SK-N-SH (cell line): ENCODE measurements at regions not wholly inside any gene's neighbourhood (a gene's known extent, or its start where the extent isn't known, plus 50 kb on each side); places are given as distances from the start of the nearest gene placed in this dataset.

Experiments used
- CTCF ChIA-PET: fragments of 300-600, 350-600 bp; formaldehyde crosslinking; extraction: SDS; loops from one replicate; lab custom pipeline; 2021; lab: Yijun Ruan, JAX
- POLR2A ChIA-PET: fragments of 350-600 bp; sonication (Branson Sonifier 250); formaldehyde crosslinking; extraction: SDS; loops from one replicate; lab custom pipeline; 2020; ENCODE audit warnings: antibody characterized with exemption, inconsistent platforms; lab: Yijun Ruan, JAX
- DNase-seq: peaks from one replicate; pipeline ENCODE4 v3.0.0; 2012
- H2AFZ ChIP-seq: fragments of 200-600 bp; sonication (generic); 2 replicates; pipeline ENCODE4 v1.8.1; 2016; ENCODE audit warnings: antibody characterized with exemption, mild to moderate bottlenecking, low read depth
- H3F3A ChIP-seq: fragments of 200-600 bp; sonication (generic); replicated peaks from 2 replicates; pipeline ENCODE3; 2016; ENCODE audit warnings: antibody characterized with exemption, mild to moderate bottlenecking; ENCODE audit not compliant: insufficient read depth
- H3K27ac ChIP-seq, 2 experiments: fragments of 200-500 bp in 1 of 2; fragments of 200-600 bp in 1 of 2; sonication (Bioruptor generic) in 1 of 2; sonication (generic), shearing (Covaris generic) in 1 of 2; 2 replicates each; pipeline versions ENCODE4 v1.5.1 to v1.6.1; 2014 to 2016; ENCODE audit warnings: low read depth in 2 of 2, inconsistent platforms in 1 of 2, low read length in 1 of 2, mild to moderate bottlenecking in 1 of 2, mixed read lengths in 1 of 2
- H3K27me3 ChIP-seq: fragments of 200-600 bp; sonication (generic), shearing (Covaris generic); 2 replicates; pipeline ENCODE4 v1.6.1; 2016; ENCODE audit warnings: mixed run types; ENCODE audit not compliant: insufficient read depth
- H3K36me3 ChIP-seq, 2 experiments: fragments of 200-500 bp in 1 of 2; fragments of 200-600 bp in 1 of 2; sonication (Bioruptor generic) in 1 of 2; sonication (generic) in 1 of 2; replicated peaks in 1 of 2; 2 replicates each; pipeline versions ENCODE3 to v1.5.1; 2014 to 2016; ENCODE audit warnings: low read length in 1 of 2, mild to moderate bottlenecking in 1 of 2; ENCODE audit not compliant: insufficient read depth in 2 of 2, control insufficient read depth in 1 of 2
- H3K4me1 ChIP-seq, 2 experiments: fragments of 200-500 bp in 1 of 2; fragments of 200-600 bp in 1 of 2; sonication (Bioruptor generic) in 1 of 2; sonication (generic), shearing (Covaris generic) in 1 of 2; 2 replicates each; pipeline versions ENCODE4 v1.5.1 to v1.6.1; 2014 to 2016; ENCODE audit warnings: low read depth in 1 of 2, low read length in 1 of 2, mixed run types in 1 of 2; ENCODE audit not compliant: insufficient read depth in 2 of 2, control insufficient read depth in 1 of 2
- H3K4me2 ChIP-seq: fragments of 200-600 bp; sonication (generic), shearing (Covaris generic); 2 replicates; pipeline ENCODE4 v1.6.1; 2017; ENCODE audit warnings: mixed run types
- H3K4me3 ChIP-seq, 2 experiments: fragments of 200-500 bp in 1 of 2; fragments of 200-600 bp in 1 of 2; sonication (Bioruptor generic) in 1 of 2; sonication (generic), shearing (Covaris generic) in 1 of 2; 2 replicates each; pipeline versions ENCODE4 v1.5.1 to v1.8.1; 2014 to 2016; ENCODE audit warnings: low read depth in 2 of 2, inconsistent platforms in 1 of 2, low read length in 1 of 2, mild to moderate bottlenecking in 1 of 2, mixed read lengths in 1 of 2, moderate library complexity in 1 of 2
- H3K79me2 ChIP-seq: fragments of 200-600 bp; sonication (generic); 2 replicates; pipeline ENCODE4 v1.8.1; 2017; ENCODE audit warnings: mild to moderate bottlenecking; ENCODE audit not compliant: insufficient read depth
- H3K9ac ChIP-seq: fragments of 200-600 bp; sonication (generic); 2 replicates; pipeline ENCODE4 v1.6.1; 2017; ENCODE audit warnings: mixed run types
- H3K9me2 ChIP-seq: fragments of 200-600 bp; sonication (generic); 2 replicates; pipeline ENCODE4 v1.6.1; 2017; ENCODE audit warnings: mixed run types
- H3K9me3 ChIP-seq: fragments of 200-600 bp; sonication (generic); 2 replicates; pipeline ENCODE4 v1.6.1; 2017; ENCODE audit warnings: mixed run types, mild to moderate bottlenecking, moderate library complexity
- H4K20me1 ChIP-seq: fragments of 200-600 bp; sonication (generic); 2 replicates; pipeline ENCODE4 v1.6.1; 2017; ENCODE audit warnings: mild to moderate bottlenecking, mixed run types; ENCODE audit not compliant: insufficient read depth
- CHD2 ChIP-seq: fragments of 150-350 bp; IDR thresholded peaks from 2 replicates; pipeline ENCODE4 v1.6.1; 2018; ENCODE audit warnings: low read length; ENCODE audit not compliant: partially characterized antibody
- ELF1 ChIP-seq: IDR thresholded peaks from 2 replicates; pipeline ENCODE4 v1.4.0; 2012
- FOXJ3 ChIP-seq: sonication (generic); formaldehyde crosslinking; IDR thresholded peaks from 2 replicates; pipeline ENCODE4 v1.5.1; 2020; ENCODE audit warnings: mild to moderate bottlenecking, missing genetic modification reagents
- GABPA ChIP-seq: IDR thresholded peaks from 2 replicates; pipeline ENCODE4 v1.4.0; 2012; ENCODE audit warnings: low read depth, mild to moderate bottlenecking
- GATA2 ChIP-seq: sonication (generic); formaldehyde crosslinking; IDR thresholded peaks from 2 replicates; pipeline ENCODE4 v1.5.0; 2020; ENCODE audit warnings: mild to moderate bottlenecking, missing genetic modification reagents
- JUND ChIP-seq: IDR thresholded peaks from 2 replicates; pipeline ENCODE4 v1.4.0; 2012
- NFIC ChIP-seq: IDR thresholded peaks from 2 replicates; pipeline ENCODE4 v1.4.0; 2012; ENCODE audit warnings: borderline replicate concordance
- NRF1 ChIP-seq: IDR thresholded peaks from 2 replicates; pipeline ENCODE4 v1.6.1; 2012; ENCODE audit warnings: low read depth, mild to moderate bottlenecking, low read length
- RAD21 ChIP-seq: IDR thresholded peaks from 2 replicates; pipeline ENCODE4 v1.6.1; 2012; ENCODE audit warnings: mild to moderate bottlenecking, low read length
- RCOR1 ChIP-seq: fragments of 150-350 bp; IDR thresholded peaks from 2 replicates; pipeline ENCODE4 v1.6.1; 2017; ENCODE audit warnings: antibody characterized with exemption, low read length
- RXRA ChIP-seq: IDR thresholded peaks from 2 replicates; pipeline ENCODE4 v1.4.0; 2012; ENCODE audit warnings: low read depth, mild to moderate bottlenecking, borderline replicate concordance
- SIN3A ChIP-seq: IDR thresholded peaks from 2 replicates; pipeline ENCODE4 v1.6.1; 2012; ENCODE audit warnings: low read depth, mild to moderate bottlenecking, low read length, moderate library complexity, borderline replicate concordance
- SMC3 ChIP-seq: IDR thresholded peaks from 2 replicates; pipeline ENCODE4 v1.6.1; 2012; ENCODE audit warnings: low read depth, low read length, improper control_type of control experiment
- TCF12 ChIP-seq: IDR thresholded peaks from 2 replicates; pipeline ENCODE4 v1.4.0; 2012
- TEAD4 ChIP-seq: IDR thresholded peaks from 2 replicates; pipeline ENCODE4 v1.4.0; 2012; ENCODE audit warnings: mild to moderate bottlenecking, borderline replicate concordance; ENCODE audit not compliant: insufficient read depth
- USF1 ChIP-seq: IDR thresholded peaks from 2 replicates; pipeline ENCODE4 v1.4.0; 2012; ENCODE audit warnings: low read depth, borderline replicate concordance
- WGBS: methylation state at CpG from one replicate; pipeline ENCODE4 v1.1.6; 2017; ENCODE audit warnings: low lambda C conversion rate; 5-methylcytosine and 5-hydroxymethylcytosine counted together

GRCh38 chr2:146128216-146128615 lies 1608.3 kb upstream of the ZEB2 start:
- DNase-seq, result no peak
- H3K9me2 ChIP-seq, result no peaks in the 10 kb centered on the region
- no peak overlapping the region for H3K9ac ChIP-seq
- H3K4me1 ChIP-seq, result peaks cover 0 to 5% of the 10 kb centered on the region in 2 experiments; a peak in 1 of 4 replicates
- no peak overlapping the region for H3K27ac ChIP-seq
- H3K4me2 ChIP-seq, result no peak overlapping the region
- H3K4me3 ChIP-seq, result no peak overlapping the region
- peaks cover 9% of the 10 kb centered on the region for H3F3A ChIP-seq
- H3K36me3 ChIP-seq, result no peaks in the 10 kb centered on the region
- no peaks in the 10 kb centered on the region for H3K27me3 ChIP-seq
- no peaks in the 10 kb centered on the region for H3K9me3 ChIP-seq
- H4K20me1 ChIP-seq, result no peaks in the 10 kb centered on the region
- TF ChIP-seq FOXJ3 (CRISPR knock-in tag), result no peak
- TF ChIP-seq SIN3A, result no peak
- no peak for TF ChIP-seq RAD21
- no peak for TF ChIP-seq RXRA
- TF ChIP-seq TCF12, result peak; percentile 46; the same call in 1 of the 2 replicates
- no peak for TF ChIP-seq SMC3
- TF ChIP-seq GATA2 (CRISPR knock-in tag), result no peak
- no peak for TF ChIP-seq TEAD4
- no peak for TF ChIP-seq NFIC
- no peak overlapping the region for H2AFZ ChIP-seq
- H3K79me2 ChIP-seq, result no peaks in the 10 kb centered on the region
- POLR2A ChIA-PET, result no interaction called here
- 53% methylated on average over 3 of the region's 3 CpGs for WGBS
- CTCF ChIA-PET, result no interaction called here

- H3K36me3 ChIP-seq, result no peaks in the 10 kb centered on the region
- H4K20me1 ChIP-seq, result no peaks in the 10 kb centered on the region
- peaks cover 0 to 5% of the 10 kb centered on the region in 2 experiments; a peak in 1 of 4 replicates for H3K4me1 ChIP-seq
- no peak overlapping the region for H2AFZ ChIP-seq
- ChIA-PET CTCF (no interaction called here), POLR2A (no interaction called here)
- no peak overlapping the region for H3K4me3 ChIP-seq
- H3K9me3 ChIP-seq, result no peaks in the 10 kb centered on the region
- H3K79me2 ChIP-seq, result no peaks in the 10 kb centered on the region
- H3F3A ChIP-seq, result peaks cover 9% of the 10 kb centered on the region
- TF ChIP-seq ELF1 (no peak), JUND (no peak), CHD2 (no peak), TEAD4 (no peak), SIN3A (no peak), USF1 (no peak), GABPA (no peak), RXRA (no peak), NRF1 (no peak), RCOR1 (no peak)
- no peaks in the 10 kb centered on the region for H3K27me3 ChIP-seq
- no peaks in the 10 kb centered on the region for H3K9me2 ChIP-seq
- no peak overlapping the region for H3K9ac ChIP-seq
- no peak overlapping the region for H3K4me2 ChIP-seq
- H3K27ac ChIP-seq, result no peak overlapping the region; a peak in 1 of 4 replicates
- no peak for DNase-seq
Observed at GRCh38 chr2:146125551-146125950, 1605.6 kb upstream of the ZEB2 start.
